SKM-1 (cell line): ENCODE measurements at regions not wholly inside any gene's neighbourhood (a gene's known extent, or its start where the extent isn't known, plus 50 kb on each side); places are given as distances from the start of the nearest gene placed in this dataset.
"Not testable (repeated sequence)": the region's sequence is repeated elsewhere in the genome, so short reads cannot be mapped to it uniquely, and the experiment has no call there.

Experiments used
- DNase-seq: peaks from one replicate; lab custom pipeline; 2025; ENCODE audit not compliant: unreplicated experiment; lab: John Stamatoyannopoulos, UW

- no peak for DNase-seq
Measured at GRCh38 chr4:156336511-156336910, 382.8 kb upstream of the CTSO start.

DNA sequence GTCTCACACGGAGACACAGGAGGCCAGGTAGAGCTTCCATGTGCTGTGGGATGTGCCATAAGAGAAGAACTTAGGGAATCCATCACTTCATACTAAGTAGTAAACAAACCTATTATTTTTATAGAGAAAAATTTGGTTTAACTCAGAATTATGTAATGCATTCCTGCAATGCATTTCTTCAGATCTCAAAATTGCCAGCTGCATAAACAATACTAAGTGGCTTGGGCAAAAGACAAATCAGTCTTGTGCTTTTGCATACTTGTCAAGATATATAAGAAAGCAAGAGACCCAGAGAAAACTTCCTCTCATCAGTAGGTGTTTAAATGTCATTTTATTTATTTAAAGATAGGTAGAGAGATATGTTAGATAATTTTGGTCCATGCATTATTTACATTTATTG, 382.1 kb upstream of the CTSO start:
- DNase-seq: no peak

DNA sequence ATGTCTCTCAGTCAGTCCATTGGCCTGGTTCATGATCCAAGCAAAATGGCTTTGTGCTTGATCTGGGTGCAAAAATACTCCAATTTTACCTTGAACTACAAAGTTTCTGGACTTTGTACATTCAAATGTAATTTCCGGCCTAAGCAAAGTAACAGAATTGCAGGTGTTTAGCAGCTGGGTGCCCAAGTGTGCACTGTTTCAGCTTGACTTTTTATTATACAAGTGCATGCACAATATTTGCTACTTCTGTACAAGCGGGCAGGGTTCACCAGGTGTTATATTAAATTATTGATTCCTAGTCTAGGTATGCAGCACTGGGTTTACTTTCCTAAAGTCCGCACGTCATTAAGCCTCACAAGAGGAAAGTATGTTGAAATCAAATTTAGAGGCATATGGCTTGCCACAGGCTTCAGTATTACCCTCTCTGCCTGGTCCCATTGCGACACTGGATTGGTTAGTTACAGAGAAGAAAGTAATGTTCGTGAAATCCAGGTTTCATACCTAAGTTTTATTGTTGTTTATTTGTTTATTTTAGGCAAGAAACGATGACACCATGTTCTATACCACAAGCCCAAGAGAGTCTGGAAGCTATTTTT, 376.9 kb upstream of the CTSO start:
- peak; percentile 62 for DNase-seq

DNA sequence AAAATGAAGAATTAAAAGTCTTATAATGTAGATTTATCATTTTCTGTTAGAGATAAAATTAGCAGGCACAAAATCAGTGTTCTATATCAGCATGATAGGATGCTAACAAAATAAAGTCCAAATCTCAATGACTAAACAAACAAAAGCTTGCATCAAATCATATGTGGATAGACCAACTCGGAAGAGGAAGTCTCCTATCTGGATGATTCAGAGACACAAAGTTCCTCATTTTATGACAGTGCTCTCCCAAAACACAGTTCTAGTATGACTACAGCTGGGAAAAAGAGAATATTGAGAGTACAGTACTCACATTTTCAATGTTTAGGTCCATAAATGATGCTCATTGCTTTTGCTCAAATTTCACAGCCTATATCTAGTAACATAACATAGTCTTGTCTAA, 376.1 kb upstream of the CTSO start:
- DNase-seq: peak; percentile 73

- no peak for DNase-seq
Measured at GRCh38 chr4:156328882-156329281, 375.2 kb upstream of the CTSO start.

GRCh38 chr4:156326246-156326645, 372.6 kb upstream of the CTSO start:
- no peak for DNase-seq

GRCh38 chr4:156322592-156322991, 368.9 kb upstream of the CTSO start:
- no peak for DNase-seq

GRCh38 chr4:156321203-156321602, 367.5 kb upstream of the CTSO start:
- DNase-seq: no peak

DNA sequence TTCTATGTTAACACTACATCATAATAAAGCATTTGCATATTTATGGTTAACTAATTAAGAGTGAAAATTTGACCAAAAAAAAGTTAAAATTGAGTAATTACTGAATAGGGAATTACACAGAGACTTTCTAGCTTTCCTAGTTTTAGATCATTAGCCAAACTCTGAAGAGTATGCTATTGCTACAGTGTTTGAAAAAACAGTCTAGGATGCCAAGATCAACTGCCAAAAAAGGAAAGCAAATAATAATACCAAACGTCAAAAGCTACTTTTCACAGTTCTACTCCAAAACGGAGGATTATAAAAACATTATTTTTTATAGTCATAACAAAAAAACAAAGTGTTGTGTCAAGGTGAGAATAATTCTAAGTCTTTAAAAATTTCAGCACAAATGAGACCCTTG, 359.8 kb upstream of the CTSO start:
- DNase-seq: no peak

DNA sequence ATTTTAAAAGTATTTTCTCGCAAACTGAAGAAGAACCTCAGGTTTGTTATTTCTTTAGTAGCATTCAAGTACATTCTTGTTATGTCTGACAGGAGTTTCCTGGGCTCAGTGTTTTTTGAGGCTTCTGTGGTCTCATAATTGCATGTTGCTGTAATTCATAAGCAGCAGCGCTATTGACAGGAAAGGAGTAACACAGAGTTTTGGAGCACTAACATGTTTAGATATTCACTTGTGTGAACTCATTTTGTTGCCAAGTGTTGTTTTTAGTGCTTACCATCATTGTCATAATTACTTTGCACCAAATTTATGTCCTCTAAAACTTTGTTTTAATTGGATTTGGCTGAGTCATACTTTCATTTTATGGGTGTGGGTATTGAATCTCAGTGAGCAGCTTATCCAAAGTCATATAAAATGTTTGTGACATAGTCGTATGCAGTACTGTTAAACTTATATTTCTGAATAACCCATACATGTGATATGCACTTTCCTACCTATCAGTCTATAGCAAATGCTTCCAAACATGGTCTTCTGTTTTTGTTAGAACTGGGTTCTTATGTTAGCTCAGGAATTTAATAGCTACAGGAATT, 358.7 kb upstream of the CTSO start:
- DNase-seq: no peak

DNA sequence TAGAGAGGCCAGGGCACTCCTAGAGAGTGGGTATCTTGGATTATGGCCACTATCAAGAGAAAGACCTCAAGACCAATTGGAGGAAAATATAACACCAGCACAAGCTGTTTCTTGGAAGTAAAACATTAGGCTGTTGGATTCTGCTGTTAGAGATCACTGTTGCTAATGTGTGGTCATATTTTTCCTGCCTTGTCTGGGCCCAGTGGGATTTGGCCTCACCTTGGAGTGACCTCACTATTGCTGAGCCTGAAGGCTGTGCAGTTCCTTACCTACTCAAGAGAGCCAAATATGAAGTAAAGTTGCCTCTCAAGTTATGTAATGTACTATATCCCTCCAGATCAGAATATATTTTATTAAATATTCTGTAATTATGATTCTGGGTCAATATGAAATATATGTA, 355.4 kb upstream of the CTSO start:
- DNase-seq: no peak

DNA sequence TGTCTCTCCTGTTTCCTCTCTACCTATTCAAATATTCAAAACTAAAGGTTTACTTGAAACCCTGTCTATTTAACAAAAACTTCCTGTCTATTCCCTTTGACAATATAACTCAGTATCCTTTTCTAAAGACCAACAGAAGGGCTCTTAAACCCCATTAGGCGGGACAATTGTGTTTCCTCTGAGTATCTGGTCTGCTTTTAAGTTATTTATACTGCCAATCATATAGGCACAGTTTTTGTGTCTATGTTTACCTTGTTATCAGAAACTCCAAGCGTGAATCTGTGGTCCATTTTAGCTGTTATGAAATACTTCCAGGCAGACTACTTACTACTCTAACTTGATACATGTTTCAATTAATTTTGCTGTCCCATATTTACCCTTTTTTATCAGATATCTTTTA, 350.0 kb upstream of the CTSO start:
- DNase-seq: no peak

DNA sequence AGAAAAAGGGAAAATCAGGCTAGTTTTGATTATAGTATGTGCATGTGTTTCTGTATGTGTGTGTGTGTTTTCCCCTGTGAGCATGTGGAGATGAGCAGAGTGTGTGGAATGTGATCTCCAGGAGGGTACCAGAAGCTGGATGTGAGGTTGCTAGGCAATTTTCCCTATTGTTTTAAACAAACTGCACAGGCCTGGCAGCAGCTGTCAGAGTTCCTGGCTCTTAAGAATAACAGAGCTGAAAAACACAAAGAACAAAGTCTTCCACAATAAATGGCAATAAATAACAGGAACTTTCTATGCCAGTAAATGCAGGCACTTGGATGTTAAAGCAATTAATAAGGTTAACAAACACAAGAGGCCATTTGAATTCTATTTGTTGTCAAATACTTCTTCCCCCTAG, 344.6 kb upstream of the CTSO start:
- no peak for DNase-seq

GRCh38 chr4:156295676-156296195, 342.1 kb upstream of the CTSO start:
- no peak for DNase-seq

GRCh38 chr4:156294577-156294976, 340.9 kb upstream of the CTSO start:
- DNase-seq: no peak

DNA sequence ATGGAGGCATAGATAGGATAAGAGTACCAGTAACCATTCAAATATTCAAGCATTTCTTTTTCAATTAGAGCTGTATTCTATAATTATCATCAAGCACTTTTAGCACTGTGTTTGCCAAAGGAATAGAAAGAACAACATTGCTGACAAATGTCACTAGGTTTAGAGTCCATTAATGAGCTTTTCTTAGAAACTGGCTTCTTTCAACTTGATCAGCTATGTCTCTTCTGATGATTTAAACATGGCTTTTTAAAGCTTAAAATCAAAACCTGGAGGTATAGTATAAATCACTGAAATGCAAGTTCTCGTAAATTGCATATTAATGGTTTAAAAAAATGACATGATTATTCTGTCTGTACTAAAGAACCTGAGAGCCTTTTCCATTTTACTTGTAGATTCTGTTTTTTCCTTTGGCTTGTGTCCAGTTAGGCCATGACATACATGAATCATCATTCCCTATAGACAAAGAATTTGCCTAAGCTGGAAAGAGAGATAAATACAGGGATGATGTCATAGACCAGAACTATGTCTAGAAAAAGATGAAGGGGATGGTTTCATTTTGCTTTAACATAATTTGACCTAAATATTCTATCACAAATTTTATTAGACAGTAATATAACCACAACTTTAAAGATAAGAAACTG, 340.1 kb upstream of the CTSO start:
- no peak for DNase-seq

GRCh38 chr4:156291317-156291716, 337.7 kb upstream of the CTSO start:
- no peak for DNase-seq

- no peak for DNase-seq
Measured at GRCh38 chr4:156290811-156291210, 337.1 kb upstream of the CTSO start.

- DNase-seq: not testable (repeated sequence)
Measured at GRCh38 chr4:156290026-156290425, 336.4 kb upstream of the CTSO start.

GRCh38 chr4:156280686-156281085, 327.0 kb upstream of the CTSO start:
- no peak for DNase-seq

DNA sequence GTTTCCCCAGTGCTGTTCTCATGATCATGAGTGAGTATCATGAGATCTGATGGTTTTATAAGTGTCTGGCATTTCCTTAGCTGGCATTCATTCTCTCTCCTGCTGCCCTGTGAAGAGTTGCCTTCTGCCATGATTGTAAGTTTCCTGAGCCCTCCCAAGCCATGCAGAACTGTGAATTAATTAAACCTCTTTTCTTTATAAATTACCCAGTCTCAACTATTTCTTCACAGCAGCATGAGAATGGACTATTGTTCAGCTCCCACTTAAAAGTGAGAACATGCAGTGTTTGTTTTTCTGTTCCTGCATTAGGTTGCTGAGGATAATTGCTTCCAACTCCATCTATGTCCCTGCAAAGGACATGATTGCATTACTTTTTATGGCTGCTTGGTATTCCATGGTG, 311.7 kb upstream of the CTSO start:
- no peak for DNase-seq

- DNase-seq: no peak
Measured at GRCh38 chr4:156261230-156261629, 307.6 kb upstream of the CTSO start.
